ENCODE measurements at regions not wholly inside any gene's neighbourhood (a gene's known extent, or its start where the extent isn't known, plus 50 kb on each side); places are given as distances from the start of the nearest gene placed in this dataset.
A peak's percentile ranks its signal among the peaks of the same experiment; 100 is the strongest.
"Not testable (repeated sequence)": the region's sequence is repeated elsewhere in the genome, so short reads cannot be mapped to it uniquely, and the experiment has no call there.

- peak; percentile 75 for ATAC-seq
- intact Hi-C loops (cut with DNase I, micrococcal nuclease): loop anchor here (5.0 to 10.0 kb wide), 6 partner anchors 43 to 866 kb away; partner anchors contain the start of genes CDR2 (in 1 of the 2), ERI2 (in 1 of the 2), METTL9 (in 1 of the 2) and POLR3E (in 1 of the 2)
- H3K36me3 Mint-ChIP-seq (ENCODE audit: low read depth): peaks cover 57% of the 10 kb centered on the region
- H3K9me3 Mint-ChIP-seq (ENCODE audit: low read depth); POLR2A ChIA-PET; H3K27me3 Mint-ChIP-seq; CTCF ChIA-PET: not testable (repeated sequence)
- peaks cover 74% of the 10 kb centered on the region for H3K4me1 Mint-ChIP-seq
- peak; percentile 74 for DNase-seq
- H3K27ac Mint-ChIP-seq: peak overlapping the region; percentile 97
- H3K4me3 Mint-ChIP-seq: peak overlapping the region; percentile 70
Measured at GRCh38 chr16:21508661-21509436, 90.5 kb upstream of the METTL9 start.

- ATAC-seq; CTCF ChIA-PET; H3K4me3 Mint-ChIP-seq; POLR2A ChIA-PET; H3K9me3 Mint-ChIP-seq (ENCODE audit: low read depth); H3K27me3 Mint-ChIP-seq: not testable (repeated sequence)
- Mint-ChIP-seq H3K4me1 (peaks cover 78% of the 10 kb centered on the region), H3K36me3 (ENCODE audit: low read depth) (peaks cover 62% of the 10 kb centered on the region), H3K27ac (peak overlapping the region; percentile 97)
- peak; percentile 7 for DNase-seq
- intact Hi-C loops (cut with DNase I, micrococcal nuclease): loop anchor here (5.0 to 10.0 kb wide), 6 partner anchors 43 to 865 kb away; partner anchors contain the start of genes CDR2 (in 1 of the 2), ERI2 (in 1 of the 2), METTL9 (in 1 of the 2) and POLR3E (in 1 of the 2)
Measured at GRCh38 chr16:21509437-21510086, 89.8 kb upstream of the METTL9 start.

DNA sequence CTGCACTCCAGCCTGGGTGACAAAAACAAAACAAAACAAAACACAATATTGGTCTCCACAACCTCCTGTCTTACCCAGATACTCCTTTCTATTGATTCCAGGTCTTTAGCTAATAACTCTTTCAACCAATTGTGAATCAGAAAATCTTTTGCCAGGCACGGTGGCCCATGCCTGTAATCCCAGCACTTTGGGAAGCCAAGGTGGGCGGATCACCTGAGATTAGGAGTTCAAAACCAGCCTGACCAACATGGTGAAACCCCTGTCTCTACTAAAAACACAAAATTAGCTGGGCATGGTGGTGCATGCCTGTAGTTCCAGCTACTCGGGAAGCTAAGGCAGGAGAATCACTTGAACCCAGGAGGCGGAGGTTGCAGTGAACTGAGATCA, 88.5 kb upstream of the METTL9 start:
- peaks cover 71% of the 10 kb centered on the region for H3K36me3 Mint-ChIP-seq (ENCODE audit: low read depth)
- H3K9me3 Mint-ChIP-seq (ENCODE audit: low read depth); H3K27me3 Mint-ChIP-seq; CTCF ChIA-PET; intact Hi-C loops (cut with DNase I, micrococcal nuclease); ATAC-seq; POLR2A ChIA-PET; H3K4me3 Mint-ChIP-seq: not testable (repeated sequence)
- peaks cover 88% of the 10 kb centered on the region for H3K4me1 Mint-ChIP-seq
- peak; percentile 7 for DNase-seq
- H3K27ac Mint-ChIP-seq: peak overlapping the region; percentile 73

- intact Hi-C loops (cut with DNase I, micrococcal nuclease); POLR2A ChIA-PET; H3K27me3 Mint-ChIP-seq; CTCF ChIA-PET; H3K9me3 Mint-ChIP-seq (ENCODE audit: low read depth); ATAC-seq; H3K4me3 Mint-ChIP-seq: not testable (repeated sequence)
- H3K36me3 Mint-ChIP-seq (ENCODE audit: low read depth): peaks cover 70% of the 10 kb centered on the region
- peak overlapping the region; percentile 77 for H3K27ac Mint-ChIP-seq
- DNase-seq: peak; percentile 10
- H3K4me1 Mint-ChIP-seq: peaks cover 88% of the 10 kb centered on the region
Measured at GRCh38 chr16:21511315-21512210, 87.8 kb upstream of the METTL9 start.

DNA sequence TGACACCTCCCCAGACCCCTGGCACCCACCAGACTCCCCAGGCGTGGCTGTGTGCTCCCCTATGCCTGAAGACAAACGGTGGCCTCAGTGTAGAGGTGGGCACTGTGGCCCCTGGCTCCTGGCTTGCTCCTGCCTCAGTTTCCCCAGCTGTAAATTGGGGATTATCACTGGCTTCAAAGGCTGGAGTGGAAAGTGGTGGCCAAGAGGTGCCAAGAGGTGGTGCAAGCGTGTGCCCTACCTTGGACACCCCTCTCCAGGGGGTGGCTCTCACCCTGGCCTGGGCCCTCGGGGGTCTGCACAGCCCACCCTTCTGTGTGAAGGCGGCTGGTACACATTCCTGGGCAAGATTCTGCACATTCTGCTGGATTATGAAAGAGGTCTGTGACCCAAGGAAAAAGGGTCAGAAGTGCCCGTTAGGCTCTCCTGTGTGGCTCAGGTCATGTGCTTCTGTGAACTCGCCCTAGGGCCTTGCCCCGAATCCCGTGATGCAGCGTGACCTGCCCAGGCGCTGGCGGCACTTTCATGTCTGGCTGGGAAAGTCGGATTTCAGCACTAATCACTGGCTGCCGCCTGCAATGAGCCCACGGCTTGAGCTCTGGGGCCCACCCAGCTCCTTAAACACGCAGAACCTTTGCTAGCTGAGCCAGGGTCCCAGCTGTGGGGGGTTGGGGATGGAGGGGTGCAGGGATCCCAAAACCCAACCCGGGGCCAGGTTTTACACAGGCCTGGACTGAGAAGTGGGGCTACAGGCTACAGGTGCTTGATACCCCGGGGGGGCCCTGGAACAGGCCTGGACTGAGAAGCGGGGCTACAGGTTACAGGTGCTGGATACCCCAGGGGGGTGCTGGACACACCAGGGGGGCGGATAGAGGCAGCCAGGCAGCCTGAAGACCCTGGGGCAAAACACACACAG, 86.8 kb upstream of the METTL9 start:
- intact Hi-C loops (cut with DNase I, micrococcal nuclease); H3K9me3 Mint-ChIP-seq (ENCODE audit: low read depth); H3K4me3 Mint-ChIP-seq; H3K27me3 Mint-ChIP-seq; CTCF ChIA-PET; POLR2A ChIA-PET; ATAC-seq: not testable (repeated sequence)
- peaks cover 87% of the 10 kb centered on the region for H3K4me1 Mint-ChIP-seq
- H3K36me3 Mint-ChIP-seq (ENCODE audit: low read depth): peaks cover 65% of the 10 kb centered on the region
- peak; percentile 12 for DNase-seq
- H3K27ac Mint-ChIP-seq: peak overlapping the region; percentile 25

DNA sequence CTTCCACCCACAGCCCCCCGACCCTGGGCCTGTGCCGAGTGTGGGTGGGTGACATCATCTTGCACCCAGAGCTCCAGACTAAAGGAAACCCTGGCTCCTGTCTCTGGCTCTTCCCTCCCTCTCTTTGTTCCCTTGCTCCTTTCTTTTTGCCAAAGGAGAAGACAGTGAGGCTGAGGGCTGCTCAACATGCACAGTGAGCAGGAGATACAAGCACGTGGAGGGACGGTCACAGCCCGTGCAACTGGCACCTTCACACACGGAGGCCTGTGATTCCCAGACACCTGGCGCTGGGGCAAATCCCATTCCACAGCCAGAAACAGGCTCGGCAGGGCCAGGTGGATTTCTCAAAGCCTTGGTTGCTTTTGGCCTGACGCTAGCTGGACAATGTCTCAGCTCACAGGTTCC, 86.0 kb upstream of the METTL9 start:
- DNase-seq: peak; percentile 5
- CTCF ChIA-PET; POLR2A ChIA-PET; ATAC-seq; intact Hi-C loops (cut with DNase I, micrococcal nuclease); H3K9me3 Mint-ChIP-seq (ENCODE audit: low read depth); H3K4me3 Mint-ChIP-seq; H3K27me3 Mint-ChIP-seq: not testable (repeated sequence)
- Mint-ChIP-seq H3K27ac (peak overlapping the region; percentile 48), H3K4me1 (peaks cover 83% of the 10 kb centered on the region), H3K36me3 (ENCODE audit: low read depth) (peaks cover 63% of the 10 kb centered on the region)

DNA sequence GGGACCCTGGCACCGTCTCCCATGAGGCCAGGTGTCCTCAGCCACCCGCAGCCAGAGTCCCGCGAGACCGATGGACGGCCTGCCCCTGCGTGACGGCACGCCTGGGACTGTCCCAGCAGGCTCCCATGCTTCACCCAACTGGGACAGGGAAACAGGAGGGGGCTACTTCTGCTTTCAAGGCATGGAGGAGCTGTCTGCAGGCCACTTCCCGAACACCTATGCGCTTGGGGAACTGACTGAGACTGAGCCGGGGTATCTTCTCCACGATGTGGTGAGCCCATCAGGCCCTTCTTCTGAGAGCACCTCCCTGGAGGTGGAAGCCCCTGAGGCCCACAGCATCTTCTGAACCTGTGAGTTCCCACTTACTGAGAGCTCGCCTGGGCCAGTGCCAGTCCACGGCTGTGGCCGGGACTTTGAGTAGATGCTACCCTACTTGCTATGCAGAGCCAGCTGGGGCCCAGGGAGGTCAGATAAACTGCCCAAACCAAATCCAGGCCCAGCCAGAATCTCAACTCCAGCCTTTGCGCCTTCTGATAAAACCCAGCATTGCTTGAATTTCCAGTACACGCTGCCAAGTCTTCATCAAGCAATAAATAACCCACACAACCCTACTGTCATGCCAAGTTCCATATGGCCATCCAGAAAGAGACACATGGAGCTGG, 85.4 kb upstream of the METTL9 start:
- ATAC-seq; H3K4me3 Mint-ChIP-seq; POLR2A ChIA-PET; intact Hi-C loops (cut with DNase I, micrococcal nuclease); DNase-seq; H3K9me3 Mint-ChIP-seq (ENCODE audit: low read depth); H3K27me3 Mint-ChIP-seq: not testable (repeated sequence)
- Mint-ChIP-seq H3K27ac (peak overlapping the region; percentile 48), H3K4me1 (peaks cover 77% of the 10 kb centered on the region), H3K36me3 (ENCODE audit: low read depth) (peaks cover 63% of the 10 kb centered on the region)
- CTCF ChIA-PET: interaction anchor here (0.8 kb wide), 1 partner anchor 40 kb away, joined by 3 read pairs; no protein-coding TSS in a partner anchor

DNA sequence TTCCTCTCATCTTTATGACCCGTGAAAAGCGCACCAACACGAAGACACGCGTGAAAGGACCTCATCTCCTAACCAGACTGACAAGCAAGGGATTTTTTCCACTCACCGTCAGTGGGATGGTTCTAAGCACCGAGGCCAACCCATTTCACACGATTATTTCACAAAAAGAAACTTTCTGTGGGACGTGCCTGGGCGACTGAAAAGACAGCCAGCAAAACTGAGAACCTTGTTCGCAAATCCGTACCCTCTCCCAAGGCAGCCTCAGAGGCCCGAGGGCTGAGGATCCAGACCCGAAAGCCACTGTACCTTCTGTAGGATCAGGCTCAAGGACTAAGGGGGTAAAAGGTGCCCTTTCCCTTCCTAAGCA, 84.9 kb upstream of the METTL9 start:
- intact Hi-C loops (cut with DNase I, micrococcal nuclease); ATAC-seq; DNase-seq; POLR2A ChIA-PET; H3K9me3 Mint-ChIP-seq (ENCODE audit: low read depth); H3K27me3 Mint-ChIP-seq; H3K4me3 Mint-ChIP-seq: not testable (repeated sequence)
- CTCF ChIA-PET: interaction anchor here (0.8 kb wide), 1 partner anchor 39 kb away, joined by 3 read pairs; no protein-coding TSS in a partner anchor
- H3K27ac Mint-ChIP-seq: peak overlapping the region; percentile 48
- H3K4me1 Mint-ChIP-seq: peaks cover 72% of the 10 kb centered on the region
- H3K36me3 Mint-ChIP-seq (ENCODE audit: low read depth): peaks cover 63% of the 10 kb centered on the region

GRCh38 chr16:21516705-21517040, 82.7 kb upstream of the METTL9 start:
- DNase-seq; H3K9me3 Mint-ChIP-seq (ENCODE audit: low read depth); POLR2A ChIA-PET; ATAC-seq; H3K27me3 Mint-ChIP-seq; CTCF ChIA-PET; intact Hi-C loops (cut with DNase I, micrococcal nuclease): not testable (repeated sequence)
- peak overlapping the region; percentile 94 for H3K4me3 Mint-ChIP-seq
- H3K4me1 Mint-ChIP-seq: peaks cover 50% of the 10 kb centered on the region
- H3K27ac Mint-ChIP-seq: peak overlapping the region; percentile 67
- peaks cover 48% of the 10 kb centered on the region for H3K36me3 Mint-ChIP-seq (ENCODE audit: low read depth)

GRCh38 chr16:21517263-21517662, 82.1 kb upstream of the METTL9 start:
- POLR2A ChIA-PET; H3K27me3 Mint-ChIP-seq; H3K9me3 Mint-ChIP-seq (ENCODE audit: low read depth); ATAC-seq; intact Hi-C loops (cut with DNase I, micrococcal nuclease); CTCF ChIA-PET: not testable (repeated sequence)
- Mint-ChIP-seq H3K4me3 (peak overlapping the region; percentile 94), H3K4me1 (peaks cover 45% of the 10 kb centered on the region), H3K27ac (peak overlapping the region; percentile 78), H3K36me3 (ENCODE audit: low read depth) (peaks cover 47% of the 10 kb centered on the region)
- DNase-seq: peak; percentile 20

Measured in activated CD4-positive, alpha-beta T cell treated with anti-CD3 and anti-CD28 coated beads for 36 hours (primary cell).